PFSK-1 (cell line): ENCODE measurements at regions not wholly inside any gene's neighbourhood (a gene's known extent, or its start where the extent isn't known, plus 50 kb on each side); places are given as distances from the start of the nearest gene placed in this dataset.

Experiments
- FOXP2 ChIP-seq: optimal IDR thresholded peaks from 2 replicates; pipeline ENCODE3; 2011; ENCODE audit warnings: borderline replicate concordance, control low read depth, inconsistent platforms; ENCODE audit not compliant: insufficient read depth; ENCODE audit errors: extremely low read length, extremely low read depth
- POLR2AphosphoS5 ChIP-seq: IDR thresholded peaks from 2 replicates; pipeline ENCODE4 v1.6.1; 2012; ENCODE audit warnings: low read depth, mild to moderate bottlenecking, control low read depth, low read length, moderate library complexity
- REST ChIP-seq, 2 experiments: IDR thresholded peaks; 2 replicates each; pipeline versions ENCODE4 v1.6.1 to v1.8.0; 2011 to 2012; ENCODE audit warnings: low read depth in 2 of 2, low read length in 2 of 2, control low read depth in 1 of 2, inconsistent platforms in 1 of 2, mild to moderate bottlenecking in 1 of 2, moderate library complexity in 1 of 2; ENCODE audit not compliant: insufficient read depth in 1 of 2
- SIN3A ChIP-seq: IDR thresholded peaks from 2 replicates; pipeline ENCODE4 v1.6.1; 2012; ENCODE audit warnings: mild to moderate bottlenecking, low read length, moderate library complexity, borderline replicate concordance; ENCODE audit not compliant: insufficient read depth
- TAF1 ChIP-seq: IDR thresholded peaks from 2 replicates; pipeline ENCODE4 v1.6.1; 2012; ENCODE audit warnings: low read length, control low read depth, borderline replicate concordance; ENCODE audit not compliant: insufficient read depth

GRCh38 chr7:156105337-156106106 lies 293.3 kb upstream of the SHH start:
- TF ChIP-seq REST (IDR thresholded peaks at IDR 0.05; ENCODE audit: insufficient read depth in 1 of 2, low read depth in 2 of 2, low read length in 2 of 2): no peak
- TF ChIP-seq SIN3A: no peak
- TF ChIP-seq POLR2AphosphoS5: no peak
- TF ChIP-seq FOXP2: no peak
- no peak for TF ChIP-seq TAF1

GRCh38 chr7:156104501-156105336 lies 292.5 kb upstream of the SHH start:
- TF ChIP-seq REST (IDR thresholded peaks at IDR 0.05; ENCODE audit: insufficient read depth in 1 of 2, low read depth in 2 of 2, low read length in 2 of 2) (no peak), SIN3A (no peak), TAF1 (no peak), POLR2AphosphoS5 (no peak), FOXP2 (no peak)

DNA sequence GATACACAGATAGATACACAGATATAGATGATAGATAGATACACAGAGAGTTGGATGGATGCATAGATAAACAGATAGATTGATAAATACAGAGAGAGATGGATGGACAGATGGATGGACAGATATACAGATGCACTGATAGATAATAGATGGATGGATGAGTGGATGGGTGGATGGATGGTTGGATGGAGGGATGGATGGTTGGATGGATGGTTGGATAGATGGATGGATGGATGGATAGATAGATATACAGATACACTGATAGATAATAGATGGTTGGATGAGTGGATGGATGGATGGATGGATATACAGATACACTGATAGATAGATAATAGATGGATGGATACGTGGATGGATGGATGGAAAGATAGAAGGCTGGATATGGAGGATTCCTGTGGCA lies 290.0 kb upstream of the SHH start:
- no peak for TF ChIP-seq POLR2AphosphoS5
- TF ChIP-seq SIN3A: no peak
- no peak for TF ChIP-seq REST (IDR thresholded peaks at IDR 0.05; ENCODE audit: insufficient read depth in 1 of 2, low read depth in 2 of 2, low read length in 2 of 2)
- TF ChIP-seq TAF1: no peak
- no peak for TF ChIP-seq FOXP2

DNA sequence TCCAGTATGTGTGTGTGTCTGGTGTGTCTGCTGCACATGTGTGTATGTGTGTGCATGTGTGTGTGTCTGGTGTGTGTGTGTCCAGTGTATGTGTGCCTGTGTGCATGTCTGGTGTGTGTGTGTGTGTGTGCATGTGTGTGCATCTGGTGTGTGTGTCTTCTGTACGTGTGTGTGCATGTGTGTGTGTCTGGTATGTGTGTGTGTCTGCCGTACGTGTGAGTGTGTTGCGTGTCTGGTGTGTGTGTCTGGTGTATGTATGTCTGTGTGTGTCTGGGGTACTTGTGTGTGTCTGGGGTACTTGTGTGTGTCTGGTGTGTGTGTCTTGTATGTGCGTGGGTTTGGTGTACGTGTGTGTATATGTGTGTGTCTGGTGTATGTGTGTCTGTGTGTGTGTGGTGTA lies 289.1 kb upstream of the SHH start:
- TF ChIP-seq POLR2AphosphoS5 (no peak), SIN3A (no peak), REST (IDR thresholded peaks at IDR 0.05; ENCODE audit: insufficient read depth in 1 of 2, low read depth in 2 of 2, low read length in 2 of 2) (no peak), TAF1 (no peak), FOXP2 (no peak)
